ENCODE measurements at regions not wholly inside any gene's neighbourhood (a gene's known extent, or its start where the extent isn't known, plus 50 kb on each side); places are given as distances from the start of the nearest gene placed in this dataset.
"Not testable (repeated sequence)": the region's sequence is repeated elsewhere in the genome, so short reads cannot be mapped to it uniquely, and the experiment has no call there.

DNA sequence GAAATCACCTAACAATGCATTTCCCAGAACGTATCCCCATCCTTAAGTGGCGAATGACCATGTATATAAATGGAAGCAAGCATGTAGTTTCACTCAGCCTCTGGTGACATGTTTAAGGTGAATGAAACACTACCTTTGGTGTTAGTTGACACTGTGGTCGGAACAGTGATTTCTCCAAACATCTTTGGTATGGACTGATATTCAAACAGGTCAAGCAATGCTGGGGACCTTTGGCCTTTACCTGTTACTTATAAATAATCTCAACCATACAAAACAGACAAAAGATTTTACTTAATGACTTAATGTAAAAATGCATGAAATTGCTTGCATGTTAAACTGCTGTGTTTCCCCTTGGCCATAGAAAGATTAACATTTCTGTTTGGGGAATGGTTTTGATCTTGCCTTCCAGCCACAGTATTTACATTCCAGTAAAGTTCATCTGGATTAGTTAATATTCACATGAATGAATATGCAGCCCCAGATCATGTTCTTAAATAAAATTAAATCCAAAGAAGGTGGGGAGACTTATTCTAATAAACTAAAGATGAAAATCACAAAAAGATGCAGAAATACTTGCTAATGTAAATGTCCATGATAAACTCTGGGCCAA, 74.4 kb upstream of the HES1 start:
- no peak for DNase-seq (ENCODE audit: low read depth in 2 of 2)

DNA sequence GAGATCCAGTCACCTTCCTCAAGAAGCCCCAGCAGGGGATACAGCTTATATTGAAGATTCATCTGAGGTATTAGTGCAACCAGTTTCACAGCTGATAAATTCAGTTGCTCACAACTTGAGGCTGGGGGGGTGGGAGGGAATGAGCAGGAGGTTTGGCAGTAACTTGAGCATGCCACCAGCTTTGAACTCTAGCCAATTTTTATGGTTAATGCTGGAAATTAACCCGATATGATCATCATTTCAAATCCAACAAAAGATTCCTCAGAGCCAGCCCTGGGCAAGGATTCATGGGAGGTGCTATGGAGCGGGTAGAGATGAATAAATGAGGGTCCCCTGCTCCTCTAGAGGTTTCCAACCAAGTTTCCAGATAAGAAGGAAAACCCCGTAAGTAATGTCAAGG, 73.1 kb upstream of the HES1 start:
- no peak for DNase-seq (ENCODE audit: low read depth in 2 of 2)

DNA sequence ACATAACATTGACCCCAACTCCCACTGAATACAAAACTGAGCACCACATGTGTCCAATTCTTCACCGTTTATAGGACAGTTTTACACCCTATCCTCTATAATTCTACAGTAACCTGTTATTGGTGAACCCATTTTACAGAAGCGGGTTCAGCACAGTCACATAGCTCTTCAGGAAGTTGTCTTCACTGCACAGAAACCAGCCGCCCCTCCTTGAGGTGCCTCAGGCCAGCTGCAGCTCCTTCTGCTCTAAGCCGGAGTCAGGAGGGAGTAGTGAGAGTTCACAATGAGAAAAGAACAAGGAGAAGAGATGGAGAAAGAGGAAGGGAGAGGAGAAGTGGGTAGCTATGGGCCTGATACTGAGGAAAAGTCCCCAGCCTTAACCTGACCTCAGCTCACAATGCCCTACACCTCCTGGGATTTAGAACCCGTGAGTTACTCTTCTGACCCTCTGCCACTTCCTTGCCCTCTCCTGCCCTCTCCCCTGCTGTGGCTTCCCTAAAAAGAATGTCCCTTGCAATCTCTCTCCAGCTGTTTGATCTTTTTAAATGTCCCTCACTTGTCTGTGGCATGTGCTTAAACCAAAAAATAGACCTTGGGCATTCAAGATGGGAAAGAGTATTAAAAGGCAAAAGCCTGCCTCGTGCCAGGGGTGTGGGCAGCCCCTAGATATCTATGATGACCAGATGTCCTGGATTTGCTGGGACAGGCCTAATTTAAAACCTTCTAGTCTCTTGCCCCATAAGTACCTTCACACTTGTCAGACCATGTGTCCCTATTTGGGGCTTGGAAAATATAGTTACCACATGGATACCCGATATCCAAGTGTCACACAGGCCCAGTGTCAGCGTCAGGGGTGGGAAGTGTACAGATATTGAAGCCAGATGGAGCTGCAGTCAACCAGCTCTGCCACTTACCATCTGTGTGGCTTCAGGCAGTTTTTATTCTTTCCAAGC, 71.3 kb upstream of the HES1 start:
- no peak for DNase-seq (ENCODE audit: low read depth in 2 of 2)

DNA sequence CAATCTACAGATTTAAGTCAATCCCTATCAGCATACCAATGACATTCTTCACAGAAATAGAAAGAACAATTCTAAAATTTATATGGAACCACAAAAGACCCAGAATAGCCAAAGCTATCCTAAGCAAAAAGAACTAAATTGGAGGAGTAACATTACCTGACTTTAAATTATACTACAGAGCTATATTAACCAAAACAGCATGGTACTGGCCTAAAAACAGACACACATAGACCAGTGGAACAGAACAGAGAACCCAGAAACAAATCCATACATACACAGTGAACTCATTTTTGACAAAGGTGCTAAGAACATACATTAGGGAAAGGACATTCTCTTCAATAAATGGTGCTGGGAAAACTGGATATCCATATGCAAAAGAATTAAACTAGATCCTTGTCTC, 68.6 kb upstream of the HES1 start:
- not testable (repeated sequence) for DNase-seq (ENCODE audit: low read depth in 2 of 2)

DNA sequence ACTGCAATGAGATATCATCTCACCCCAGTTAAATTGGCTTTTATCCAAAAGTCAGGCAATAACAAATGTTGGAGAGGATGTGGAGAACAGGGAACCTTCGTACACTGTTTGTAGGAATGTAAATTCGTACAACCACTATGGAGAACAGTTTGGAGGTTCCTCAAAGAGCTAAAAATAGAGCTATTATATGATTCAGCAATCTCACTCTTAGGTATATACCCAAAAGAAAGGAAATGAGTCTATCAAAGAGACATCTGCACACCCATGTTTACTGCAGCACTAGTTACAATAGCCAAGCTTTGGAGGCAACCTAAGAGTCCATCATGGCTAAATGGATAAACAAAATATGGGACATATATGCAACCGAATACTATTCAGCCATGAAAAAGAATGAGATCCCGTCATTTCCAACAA, 68.0 kb upstream of the HES1 start:
- no peak for DNase-seq (ENCODE audit: low read depth in 2 of 2)

DNA sequence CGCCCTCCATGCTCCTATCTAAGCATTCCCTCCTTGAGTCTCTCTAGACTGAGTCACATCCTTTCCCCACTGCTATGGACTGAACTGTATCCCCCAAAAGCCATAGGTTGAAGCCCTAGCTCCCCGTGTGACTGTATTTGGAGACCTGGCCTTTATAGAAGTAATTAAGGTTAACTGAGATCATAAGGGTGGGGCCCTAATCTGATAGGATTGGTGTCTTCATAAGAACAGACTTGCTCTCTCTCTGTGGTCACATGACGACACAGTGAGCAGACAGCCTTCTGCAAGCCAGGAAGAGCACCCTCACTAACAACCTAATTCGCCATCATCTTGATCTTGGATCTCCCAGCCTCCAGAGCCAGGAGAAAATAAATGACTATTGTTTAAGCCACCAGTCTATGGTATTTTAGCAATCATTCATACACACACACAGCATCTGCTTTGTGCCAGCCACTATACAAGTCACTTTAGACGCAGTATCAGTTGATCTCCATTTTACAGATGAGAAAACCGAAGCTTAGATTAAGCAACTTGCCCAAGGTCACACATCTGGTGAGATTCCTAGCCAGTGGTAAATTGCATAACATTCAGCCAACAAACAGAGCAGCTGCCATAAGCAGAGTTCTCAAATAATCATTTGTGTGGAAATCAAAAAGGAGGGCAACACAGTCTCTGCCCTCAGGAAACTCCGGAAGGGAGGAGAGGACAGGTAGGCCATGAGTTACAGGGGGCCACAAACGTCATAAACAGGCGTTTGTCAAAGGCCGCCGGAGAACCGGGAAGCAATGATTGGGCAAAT, 66.3 kb upstream of the HES1 start:
- no peak for DNase-seq (ENCODE audit: low read depth in 2 of 2)

DNA sequence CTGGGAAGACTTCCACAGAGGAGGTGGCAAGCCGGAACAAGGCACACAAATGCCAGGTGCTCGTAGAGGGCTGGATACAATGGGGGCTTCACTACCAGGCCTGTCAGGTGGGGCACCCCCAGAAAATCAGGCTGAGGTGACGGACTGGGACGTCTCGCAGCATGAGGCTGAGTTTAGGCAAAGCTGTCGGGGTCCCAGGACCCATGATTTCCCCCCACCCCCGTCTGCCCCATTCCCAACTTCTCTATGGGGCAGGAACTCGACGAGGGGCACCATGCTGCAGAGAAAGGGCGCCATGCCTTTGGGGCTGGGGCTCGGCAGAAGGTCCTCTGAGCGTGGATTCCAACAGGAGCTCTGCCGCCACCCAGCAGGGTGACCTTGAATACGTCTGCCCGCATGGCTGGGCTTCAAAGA, 65.7 kb upstream of the HES1 start:
- DNase-seq (ENCODE audit: low read depth in 2 of 2), result no peak

DNA sequence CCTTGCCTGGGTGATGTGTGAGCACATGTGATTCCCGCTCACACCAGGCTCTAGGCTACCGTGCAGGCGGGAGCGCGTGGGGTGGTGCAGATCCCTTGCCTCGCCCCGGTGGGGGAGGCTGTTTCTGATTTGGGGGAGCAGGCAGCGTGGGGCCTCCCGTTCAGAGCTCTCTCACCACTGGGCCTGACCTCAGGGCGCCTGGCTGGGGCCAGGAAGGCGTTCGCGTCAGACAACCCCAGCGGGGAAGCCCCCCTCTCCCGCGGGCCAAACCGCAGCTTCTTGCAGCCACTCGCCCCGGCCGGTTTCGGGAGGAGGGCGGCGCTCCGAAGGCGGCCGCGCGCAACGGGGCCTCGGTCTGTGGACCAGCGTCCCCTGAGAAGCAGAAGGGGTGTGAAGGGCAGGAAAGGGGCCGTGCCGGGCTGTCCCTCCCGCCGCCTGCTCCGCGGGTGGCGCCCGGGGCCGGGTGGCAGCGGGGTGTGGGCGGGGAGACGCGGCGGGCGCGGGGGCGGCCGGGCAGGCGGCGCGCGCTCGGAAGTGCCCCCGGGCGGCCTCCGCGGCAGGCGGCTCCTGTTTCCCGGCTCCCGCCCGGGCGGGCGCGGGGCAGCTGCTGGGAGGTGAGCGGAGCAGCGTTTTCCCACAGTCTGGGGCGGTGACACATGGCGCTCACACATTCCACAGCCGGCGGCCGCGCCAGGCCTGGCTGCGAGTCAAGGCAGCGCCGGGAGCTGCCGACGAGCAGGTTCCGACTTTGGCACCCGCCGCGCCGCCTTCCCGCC, 65.1 kb upstream of the HES1 start:
- peak; percentile 24 to 39 for DNase-seq (ENCODE audit: low read depth in 2 of 2)

DNA sequence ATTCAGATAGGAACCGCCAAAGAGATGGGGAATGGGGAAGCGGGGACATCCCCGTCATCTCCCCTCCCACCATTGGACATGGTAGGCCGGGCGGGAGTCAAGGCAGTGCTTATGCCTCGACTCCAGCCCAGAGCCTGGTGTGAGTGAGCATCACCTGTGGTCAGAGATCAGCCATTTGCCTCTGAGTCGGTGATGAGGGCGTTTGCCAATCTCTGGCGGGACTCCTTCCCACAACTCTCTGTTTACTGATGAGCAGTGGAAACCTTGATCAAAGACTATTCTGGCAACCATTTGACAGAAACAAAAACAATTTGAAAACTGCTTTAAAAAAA, 63.9 kb upstream of the HES1 start:
- no peak for DNase-seq (ENCODE audit: low read depth in 2 of 2)

DNA sequence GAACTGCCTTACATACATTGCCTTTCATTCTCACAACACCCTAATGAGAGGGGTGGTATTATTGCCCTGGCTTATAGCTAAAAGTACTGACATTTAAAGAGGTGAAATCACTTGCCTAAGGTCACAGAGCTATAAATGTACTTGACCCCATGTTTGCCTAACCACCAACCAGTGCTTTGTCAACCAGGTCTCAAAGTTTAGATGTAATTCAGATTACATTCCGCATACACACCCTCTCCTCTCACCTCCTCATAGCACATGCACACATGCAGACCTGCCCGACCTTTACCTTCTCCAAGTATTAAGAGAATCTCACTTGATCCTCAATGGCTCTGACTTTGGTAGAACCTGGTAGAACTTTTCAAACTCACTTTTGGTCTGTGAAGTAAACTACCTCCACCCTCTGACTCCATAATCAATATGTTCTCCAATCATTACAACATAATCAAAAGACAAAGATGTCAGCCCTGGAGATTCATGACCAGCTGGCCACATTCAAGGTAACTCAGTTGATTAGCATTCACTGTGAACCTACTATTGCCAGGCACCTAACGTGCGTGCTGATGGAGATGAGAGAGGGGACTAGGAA, 63.2 kb upstream of the HES1 start:
- DNase-seq (ENCODE audit: low read depth in 2 of 2), result no peak

DNA sequence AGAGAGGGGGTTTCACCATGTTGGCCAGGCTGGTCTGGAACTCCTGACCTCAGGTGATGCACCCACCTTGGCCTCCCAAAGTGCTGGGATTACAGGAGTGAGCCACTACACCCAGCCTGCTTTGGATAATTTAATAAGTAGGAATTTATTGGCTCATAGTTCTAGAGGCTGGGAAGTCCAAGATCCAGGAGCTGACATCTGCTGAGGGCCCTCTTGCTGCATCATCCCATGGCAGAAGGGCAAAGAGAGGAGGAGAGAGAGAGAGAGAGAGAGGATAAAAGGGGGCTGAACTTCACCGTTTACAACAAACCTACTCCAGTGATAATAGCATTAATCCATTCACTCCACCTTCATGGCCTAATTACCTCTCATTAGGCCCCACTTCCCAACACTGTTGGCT, 62.0 kb upstream of the HES1 start:
- DNase-seq (ENCODE audit: low read depth in 2 of 2), result no peak

DNA sequence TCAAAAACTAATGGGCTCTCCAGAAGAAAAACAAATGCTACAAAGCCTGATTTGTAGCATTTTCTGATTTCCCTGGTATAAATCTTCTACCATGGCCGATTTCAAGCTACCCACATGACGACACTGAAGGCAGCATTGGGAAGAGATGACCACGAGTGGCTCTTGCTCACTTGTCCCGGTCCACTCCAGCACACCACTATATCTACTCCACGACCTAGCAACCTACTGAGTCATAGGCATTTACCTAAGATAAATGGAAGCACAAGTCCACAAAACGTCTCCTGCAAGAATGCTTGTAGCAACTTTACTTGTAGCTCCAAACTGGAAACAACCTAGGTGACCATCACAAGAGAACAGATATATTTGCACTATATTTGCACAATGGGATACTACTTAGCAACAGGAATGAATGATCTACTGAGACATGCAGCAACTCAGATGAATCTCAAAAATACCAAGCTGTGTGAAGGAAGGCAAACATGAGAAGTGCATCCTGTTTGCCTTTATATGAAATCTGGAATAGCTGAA, 60.8 kb upstream of the HES1 start:
- no peak for DNase-seq (ENCODE audit: low read depth in 2 of 2)

DNA sequence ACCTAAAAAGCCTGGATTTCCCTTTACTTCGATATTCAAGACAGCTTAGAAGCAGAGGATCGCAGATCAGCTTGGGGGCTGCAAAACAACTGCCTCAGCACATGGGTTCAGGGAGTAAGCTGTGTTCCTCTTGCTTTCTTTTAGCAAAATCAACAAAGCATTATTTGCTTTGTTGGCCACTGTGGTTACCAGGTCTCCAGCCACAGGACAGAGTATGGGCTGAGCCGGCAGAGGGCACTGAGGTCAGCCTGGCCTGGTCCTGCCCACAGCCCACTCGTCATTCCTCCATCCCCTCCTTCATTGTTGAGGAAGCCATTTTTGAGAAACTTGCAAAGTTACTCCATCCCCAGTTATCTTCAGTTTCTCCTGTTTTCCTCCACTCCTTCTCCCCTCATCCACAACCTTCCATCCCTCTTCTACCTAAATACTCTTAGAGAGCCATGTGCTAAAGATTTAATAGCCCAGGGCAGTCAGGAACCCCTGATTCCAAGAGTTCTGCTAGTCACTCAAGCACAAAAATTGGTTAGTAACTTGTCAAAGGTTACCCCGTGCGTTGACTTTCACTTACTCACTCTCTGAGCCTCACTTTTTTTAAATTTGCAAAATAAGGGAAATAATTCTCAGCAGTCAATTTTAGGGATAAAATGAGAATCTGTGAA, 60.0 kb upstream of the HES1 start:
- no peak for DNase-seq (ENCODE audit: low read depth in 2 of 2)

DNA sequence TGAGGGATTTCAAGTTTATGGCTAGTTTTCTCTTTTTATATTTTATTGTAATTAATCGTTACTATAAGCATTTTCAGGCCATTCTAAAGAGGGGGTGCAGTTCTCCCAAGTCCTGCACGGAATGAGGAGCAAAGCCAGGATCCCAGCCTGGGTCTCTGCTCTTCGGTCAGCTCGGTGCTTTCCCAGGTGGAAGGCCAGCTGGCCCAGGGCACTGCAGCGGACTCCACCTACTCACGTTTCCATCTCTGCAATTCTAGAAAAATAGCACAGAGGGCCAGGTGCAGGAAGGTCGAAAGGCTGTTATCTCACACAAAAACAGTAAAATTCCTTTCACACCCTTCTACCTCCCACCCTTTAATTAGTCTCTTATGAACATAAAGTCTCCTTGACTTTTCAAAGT, 59.5 kb upstream of the HES1 start:
- no peak for DNase-seq (ENCODE audit: low read depth in 2 of 2)

DNA sequence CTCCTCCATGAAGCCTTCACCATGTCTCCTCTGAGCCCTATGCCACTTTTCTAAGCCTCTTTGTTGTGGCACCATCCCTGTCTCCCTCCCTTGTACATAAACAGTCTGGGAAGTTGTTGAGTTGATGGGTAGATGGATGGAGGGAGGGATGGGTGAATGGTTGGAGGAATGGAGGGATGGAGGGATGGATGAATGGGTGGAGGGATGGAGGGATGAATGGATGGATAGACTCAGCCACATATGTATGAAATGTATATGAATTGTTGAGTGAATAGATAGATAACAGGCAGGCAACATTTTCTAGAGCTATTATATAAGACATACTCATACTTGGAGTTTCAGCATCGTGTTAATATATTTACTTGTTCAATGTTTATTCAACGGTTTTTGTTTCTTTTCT, 58.3 kb upstream of the HES1 start:
- DNase-seq (ENCODE audit: low read depth in 2 of 2), result no peak

DNA sequence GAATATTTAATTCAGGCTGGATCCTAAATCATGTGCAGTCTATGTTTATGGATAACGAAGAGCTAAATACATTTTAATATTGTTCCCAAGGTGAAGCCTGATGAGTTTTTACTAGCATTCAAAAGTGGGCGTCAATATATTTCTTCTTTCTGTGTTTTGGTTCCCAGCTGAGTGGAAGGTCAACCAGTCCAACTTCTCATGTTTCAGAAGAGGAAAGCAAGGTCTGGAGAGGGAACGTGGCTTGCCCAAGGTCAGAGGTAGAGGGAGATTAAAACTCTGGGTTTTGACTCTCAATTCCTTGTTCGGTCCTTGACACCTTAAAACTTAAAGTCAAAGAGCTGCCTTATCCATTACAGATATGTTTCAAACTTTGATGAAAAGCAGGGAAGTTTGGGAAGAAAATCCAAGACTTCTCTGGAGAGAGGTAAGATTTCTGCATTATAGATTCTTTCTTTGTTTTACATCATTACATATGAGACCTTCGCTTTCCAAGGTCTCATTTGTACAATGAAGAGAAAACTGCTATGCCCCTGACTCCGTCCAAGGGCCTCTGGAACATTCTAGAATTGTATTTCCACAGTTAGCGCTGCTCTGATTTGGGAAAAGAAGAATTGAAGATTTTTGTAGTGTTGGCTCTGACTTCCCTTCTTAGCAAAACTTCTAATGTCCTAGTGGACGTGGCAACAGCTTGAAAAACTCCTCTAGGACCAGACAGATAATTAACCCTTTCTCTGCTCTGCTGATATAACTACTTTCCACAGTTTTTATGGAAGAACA, 57.7 kb upstream of the HES1 start:
- no peak for DNase-seq (ENCODE audit: low read depth in 2 of 2)

DNA sequence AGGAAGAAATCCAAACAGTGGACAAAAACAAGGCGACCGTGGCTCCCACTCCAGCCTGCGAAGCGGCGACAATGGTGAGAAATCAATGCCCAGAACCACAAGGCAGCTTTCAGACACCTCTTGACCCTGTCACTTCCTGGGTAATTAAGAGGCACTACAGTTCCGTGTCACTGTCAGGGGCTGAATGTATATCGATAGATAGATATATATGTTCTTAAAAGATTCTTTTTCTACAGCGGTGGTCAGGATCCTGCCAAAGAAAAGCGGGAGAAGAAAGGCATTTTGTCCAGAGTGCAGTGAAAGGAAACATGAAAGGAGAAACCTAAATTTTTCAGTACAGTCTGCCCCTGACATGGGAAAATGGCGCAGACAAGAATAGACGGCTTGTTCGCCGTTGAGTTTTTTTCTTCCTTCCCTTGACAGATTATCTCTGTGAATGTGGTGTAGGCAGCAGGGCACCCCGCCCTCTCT, 56.2 kb upstream of the HES1 start:
- no peak for DNase-seq (ENCODE audit: low read depth in 2 of 2)

DNA sequence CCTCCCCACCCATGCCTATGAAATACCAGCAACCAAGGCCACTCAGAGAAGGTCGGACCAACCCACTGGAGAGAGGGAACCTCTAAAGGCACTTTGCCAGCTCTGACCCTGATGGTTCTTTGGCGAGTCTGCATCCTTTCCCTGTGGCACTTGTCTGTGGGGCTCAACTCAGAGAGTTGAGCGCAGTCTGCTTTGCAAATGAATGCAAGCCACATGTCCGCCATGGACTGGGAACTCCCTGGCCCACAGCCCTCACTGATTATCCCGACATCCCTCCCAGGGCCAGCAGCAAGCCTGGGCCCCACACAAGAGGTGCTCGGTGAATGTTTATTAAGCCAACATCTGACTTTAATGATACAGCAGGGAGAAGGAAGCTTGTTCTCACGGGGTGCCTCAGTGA, 55.5 kb upstream of the HES1 start:
- no peak for DNase-seq (ENCODE audit: low read depth in 2 of 2)

DNA sequence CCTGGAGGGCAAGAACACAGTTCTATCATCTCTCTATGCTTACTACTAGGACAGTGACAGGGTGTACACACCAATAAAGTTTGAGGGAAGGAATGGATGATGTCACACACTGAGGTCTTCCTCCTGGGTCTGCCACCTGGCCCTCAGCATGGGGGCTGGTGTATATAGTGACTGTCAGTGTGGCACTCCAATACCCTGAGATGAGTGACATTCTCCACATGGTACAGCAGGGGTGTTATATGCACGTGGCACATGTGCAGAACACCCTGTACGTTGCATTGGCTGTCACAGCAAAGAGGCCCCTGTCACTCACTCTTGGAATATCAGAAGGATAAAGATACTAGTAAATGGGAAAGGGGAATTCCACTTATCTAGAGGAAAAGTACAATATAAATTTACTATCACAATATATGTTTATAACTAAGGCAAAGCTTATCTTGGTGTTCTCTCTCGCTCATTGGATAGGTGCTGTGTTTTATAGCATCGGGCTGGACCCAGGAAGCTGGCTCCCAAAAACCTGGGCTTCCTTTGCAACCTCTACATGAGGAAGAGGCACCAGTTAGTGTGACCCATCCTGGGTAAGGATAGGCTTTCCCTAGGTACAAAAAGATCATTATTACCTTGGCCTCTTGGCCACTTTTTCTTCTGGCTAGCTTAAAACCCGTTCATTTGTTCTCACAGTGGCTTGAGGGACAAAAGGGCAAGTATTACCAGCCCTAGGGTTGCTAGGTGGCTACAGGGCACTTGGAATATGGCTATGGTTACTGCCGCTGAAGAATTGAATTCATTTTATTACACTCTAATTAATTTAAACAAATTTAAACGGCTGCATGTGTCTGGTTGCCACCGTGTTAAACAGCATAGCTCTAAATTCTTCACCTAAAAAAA, 54.8 kb upstream of the HES1 start:
- DNase-seq (ENCODE audit: low read depth in 2 of 2), result no peak
